Mesenchymal stem cell (in vitro differentiated cells and primary cell): ENCODE measurements at regions not wholly inside any gene's neighbourhood (a gene's known extent, or its start where the extent isn't known, plus 50 kb on each side); places are given as distances from the start of the nearest gene placed in this dataset.

Source experiments
- DNase-seq: peaks from one replicate; pipeline ENCODE4 v3.0.0-alpha.2; 2013
- H2AFZ ChIP-seq: one replicate; pipeline ENCODE4 v1.6.1; 2013; ENCODE audit warnings: low read depth, mild to moderate bottlenecking, control low read depth, inconsistent platforms, low read length, moderate library complexity
- H2AK5ac ChIP-seq: 2 replicates; pipeline ENCODE4 v1.6.1; 2013; ENCODE audit warnings: low read length, moderate library complexity, mild to moderate bottlenecking, inconsistent platforms; ENCODE audit not compliant: severe bottlenecking
- H2BK120ac ChIP-seq: one replicate; pipeline ENCODE4 v1.6.1; 2013; ENCODE audit warnings: low read depth, mild to moderate bottlenecking, inconsistent platforms, low read length, moderate library complexity
- H2BK12ac ChIP-seq, 2 experiments: one replicate each; pipeline ENCODE4 v1.6.1; 2013; ENCODE audit warnings: inconsistent platforms in 2 of 2, low read length in 2 of 2, mild to moderate bottlenecking in 2 of 2, moderate library complexity in 2 of 2, control low read depth in 1 of 2
- H2BK15ac ChIP-seq: one replicate; pipeline ENCODE4 v1.6.1; 2013; ENCODE audit warnings: mild to moderate bottlenecking, low read depth, inconsistent platforms; ENCODE audit not compliant: poor library complexity, severe bottlenecking
- H2BK5ac ChIP-seq: 2 replicates; pipeline ENCODE4 v1.6.1; 2013; ENCODE audit warnings: low read depth, mild to moderate bottlenecking, low read length, control low read depth, inconsistent platforms; ENCODE audit not compliant: poor library complexity, severe bottlenecking
- H3K14ac ChIP-seq, 2 experiments: one replicate each; pipeline ENCODE4 v1.6.1; 2013; ENCODE audit warnings: inconsistent platforms in 2 of 2, low read length in 2 of 2, control low read depth in 1 of 2, mild to moderate bottlenecking in 1 of 2, moderate library complexity in 1 of 2
- H3K18ac ChIP-seq, 2 experiments: one replicate each; pipeline ENCODE4 v1.6.1; 2013; ENCODE audit warnings: inconsistent platforms in 2 of 2, low read length in 2 of 2, control low read depth in 1 of 2, low read depth in 1 of 2, mild to moderate bottlenecking in 1 of 2
- H3K23ac ChIP-seq, 2 experiments: one replicate each; pipeline ENCODE4 v1.6.1; 2013; ENCODE audit warnings: inconsistent platforms in 2 of 2, low read length in 2 of 2, mild to moderate bottlenecking in 2 of 2, moderate library complexity in 2 of 2, control low read depth in 1 of 2
- H3K27ac ChIP-seq: 2 replicates; pipeline ENCODE4 v1.5.1; 2013; ENCODE audit warnings: mild to moderate bottlenecking, moderate library complexity, low read length, control low read depth, inconsistent platforms; ENCODE audit not compliant: poor library complexity, severe bottlenecking
- H3K27me3 ChIP-seq, 2 experiments: 2 replicates each; pipeline versions ENCODE4 v1.6.1 to v1.7.0; 2013; ENCODE audit warnings: low read length in 2 of 2, mild to moderate bottlenecking in 2 of 2, moderate library complexity in 2 of 2, control low read depth in 1 of 2, inconsistent platforms in 1 of 2; ENCODE audit not compliant: control insufficient read depth in 1 of 2, insufficient read depth in 1 of 2
- H3K36me3 ChIP-seq, 2 experiments: 2 replicates each; pipeline versions ENCODE4 v1.6.1 to v1.7.0; 2013; ENCODE audit warnings: low read length in 2 of 2, control low read depth in 1 of 2, inconsistent platforms in 1 of 2, low read depth in 1 of 2, mild to moderate bottlenecking in 1 of 2; ENCODE audit not compliant: insufficient read depth in 2 of 2, control insufficient read depth in 1 of 2
- H3K4ac ChIP-seq, 2 experiments: one replicate each; pipeline ENCODE4 v1.6.1; 2013; ENCODE audit warnings: inconsistent platforms in 2 of 2, low read length in 2 of 2, mild to moderate bottlenecking in 2 of 2, moderate library complexity in 2 of 2, control low read depth in 1 of 2, low read depth in 1 of 2
- H3K4me1 ChIP-seq: 2 replicates; pipeline ENCODE4 v1.6.1; 2013; ENCODE audit warnings: low read depth, low read length, control low read depth; ENCODE audit not compliant: control insufficient read depth, insufficient read depth
- H3K4me2 ChIP-seq: 2 replicates; pipeline ENCODE4 v1.6.1; 2013; ENCODE audit warnings: low read length, mild to moderate bottlenecking, inconsistent platforms; ENCODE audit not compliant: poor library complexity, severe bottlenecking
- H3K4me3 ChIP-seq, 2 experiments: 2 replicates each; pipeline versions ENCODE4 v1.5.1 to v1.7.0; 2013; ENCODE audit warnings: low read length in 2 of 2, mild to moderate bottlenecking in 2 of 2, control low read depth in 1 of 2, low read depth in 1 of 2; ENCODE audit not compliant: insufficient read depth in 1 of 2
- H3K79me1 ChIP-seq: replicated peaks from 2 replicates; pipeline ENCODE4 v1.6.1; 2013; ENCODE audit warnings: mild to moderate bottlenecking, control low read depth, low read length, inconsistent platforms; ENCODE audit not compliant: poor library complexity, severe bottlenecking
- H3K9ac ChIP-seq: 2 replicates; pipeline ENCODE4 v1.7.0; 2013; ENCODE audit warnings: mild to moderate bottlenecking, low read length, moderate library complexity
- H3K9me3 ChIP-seq: 2 replicates; pipeline ENCODE4 v1.7.0; 2013; ENCODE audit warnings: mild to moderate bottlenecking, low read length; ENCODE audit not compliant: control insufficient read depth
- H4K8ac ChIP-seq: one replicate; pipeline ENCODE4 v1.6.1; 2013; ENCODE audit warnings: inconsistent platforms, mild to moderate bottlenecking, low read length, moderate library complexity
- H4K91ac ChIP-seq: one replicate; pipeline ENCODE4 v1.6.1; 2013; ENCODE audit warnings: mild to moderate bottlenecking, low read length, inconsistent platforms
- WGBS: methylation state at CpG from one replicate; pipeline ENCODE4 v1.1.7; 2013; ENCODE audit warnings: mixed read lengths; 5-methylcytosine and 5-hydroxymethylcytosine counted together

GRCh38 chr3:158958873-158959272, 157.0 kb downstream of the MFSD1 start:
- no peak overlapping the region for H3K4ac ChIP-seq
- no peak overlapping the region for H2AFZ ChIP-seq
- no peak overlapping the region for H3K4me2 ChIP-seq
- no peak overlapping the region for H3K27ac ChIP-seq
- 100% methylated on average over 2 of the region's 2 CpGs for WGBS
- H3K79me1 ChIP-seq: no peaks in the 10 kb centered on the region
- H3K14ac ChIP-seq: no peak overlapping the region
- H4K91ac ChIP-seq: no peak overlapping the region
- H2BK5ac ChIP-seq: no peak overlapping the region
- H3K4me3 ChIP-seq: no peak overlapping the region
- H3K9ac ChIP-seq: no peak overlapping the region
- no peak overlapping the region for H2BK12ac ChIP-seq
- no peak overlapping the region for H3K18ac ChIP-seq
- DNase-seq: no peak
- H3K9me3 ChIP-seq: no peaks in the 10 kb centered on the region
- H3K23ac ChIP-seq: no peak overlapping the region
- no peak overlapping the region for H4K8ac ChIP-seq
- no peak overlapping the region for H2BK15ac ChIP-seq
- H2BK120ac ChIP-seq: no peak overlapping the region
- no peaks in the 10 kb centered on the region for H3K27me3 ChIP-seq
- H3K4me1 ChIP-seq: no peaks in the 10 kb centered on the region
- H3K36me3 ChIP-seq: no peaks in the 10 kb centered on the region
- no peak overlapping the region for H2AK5ac ChIP-seq

GRCh38 chr3:158961471-158961870, 159.6 kb downstream of the MFSD1 start:
- no peak overlapping the region for H3K27ac ChIP-seq
- H3K9ac ChIP-seq: no peak overlapping the region
- H2BK120ac ChIP-seq: no peak overlapping the region
- H4K8ac ChIP-seq: no peak overlapping the region
- H3K14ac ChIP-seq: no peak overlapping the region
- H4K91ac ChIP-seq: no peak overlapping the region
- H3K4ac ChIP-seq: no peak overlapping the region
- H3K27me3 ChIP-seq: no peaks in the 10 kb centered on the region
- 74% methylated on average over 4 of the region's 4 CpGs for WGBS
- no peak for DNase-seq
- no peak overlapping the region for H3K4me3 ChIP-seq
- H3K4me1 ChIP-seq: no peaks in the 10 kb centered on the region
- no peaks in the 10 kb centered on the region for H3K36me3 ChIP-seq
- no peak overlapping the region for H3K23ac ChIP-seq
- no peak overlapping the region for H2BK5ac ChIP-seq
- H3K79me1 ChIP-seq: no peaks in the 10 kb centered on the region
- H2BK15ac ChIP-seq: no peak overlapping the region
- H3K18ac ChIP-seq: no peak overlapping the region
- H3K4me2 ChIP-seq: no peak overlapping the region
- H3K9me3 ChIP-seq: no peaks in the 10 kb centered on the region
- no peak overlapping the region for H2AFZ ChIP-seq
- no peak overlapping the region for H2AK5ac ChIP-seq
- no peak overlapping the region for H2BK12ac ChIP-seq

GRCh38 chr3:158961911-158962310, 160.1 kb downstream of the MFSD1 start:
- WGBS: 89% methylated on average over 2 of the region's 3 CpGs
- H3K27ac ChIP-seq: no peak overlapping the region

DNA sequence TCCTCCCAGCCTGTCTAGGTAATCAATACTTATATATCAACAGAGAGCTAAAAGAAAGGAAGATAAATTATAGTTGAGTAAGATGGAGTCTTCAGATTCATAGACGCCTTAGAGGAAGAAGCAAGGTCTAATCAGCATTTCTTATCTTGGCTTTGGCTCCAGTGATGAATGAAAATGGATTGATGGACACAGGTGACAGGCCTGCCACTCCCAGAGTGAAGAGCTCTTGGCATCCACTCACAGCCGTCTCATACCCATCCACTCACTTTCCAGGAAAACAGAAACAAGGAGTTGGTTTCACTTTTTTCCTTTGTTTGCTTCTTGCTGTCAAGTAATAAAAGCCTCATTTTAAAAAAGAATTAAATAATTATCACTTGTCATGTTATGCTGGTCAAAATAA, 168.2 kb downstream of the MFSD1 start:
- Histone ChIP-seq H4K8ac (no peak overlapping the region), H3K4me3 (no peak overlapping the region), H2BK5ac (no peak overlapping the region), H3K18ac (no peak overlapping the region), H2AFZ (no peak overlapping the region), H3K79me1 (no peaks in the 10 kb centered on the region), H3K27ac (no peak overlapping the region), H3K14ac (no peak overlapping the region), H4K91ac (no peak overlapping the region), H3K4me2 (no peak overlapping the region), H3K9me3 (no peaks in the 10 kb centered on the region), H3K4ac (no peak overlapping the region), H2BK15ac (no peak overlapping the region), H3K27me3 (peaks cover 0 to 4% of the 10 kb centered on the region in 2 experiments), H2AK5ac (no peak overlapping the region), H3K36me3 (no peaks in the 10 kb centered on the region), H2BK12ac (no peak overlapping the region), H2BK120ac (no peak overlapping the region), H3K4me1 (no peaks in the 10 kb centered on the region), H3K23ac (no peak overlapping the region), H3K9ac (no peak overlapping the region)
- DNase-seq: no peak
- 85% methylated on average over 1 of the region's 2 CpGs for WGBS

More at GRCh38 chr3:158961911-158962310, 160.1 kb downstream of the MFSD1 start:
- DNase-seq: no peak
- no peak overlapping the region for H3K18ac ChIP-seq
- H3K14ac ChIP-seq: no peak overlapping the region
- H3K4me2 ChIP-seq: no peak overlapping the region
- H3K27me3 ChIP-seq: no peaks in the 10 kb centered on the region
- no peak overlapping the region for H3K4me3 ChIP-seq
- no peak overlapping the region for H4K8ac ChIP-seq
- H3K36me3 ChIP-seq: no peaks in the 10 kb centered on the region
- no peaks in the 10 kb centered on the region for H3K9me3 ChIP-seq
- no peak overlapping the region for H4K91ac ChIP-seq
- no peak overlapping the region for H3K9ac ChIP-seq
- H3K23ac ChIP-seq: no peak overlapping the region
- no peaks in the 10 kb centered on the region for H3K4me1 ChIP-seq
- H3K4ac ChIP-seq: no peak overlapping the region
- H2BK15ac ChIP-seq: no peak overlapping the region
- no peak overlapping the region for H2AFZ ChIP-seq
- H3K79me1 ChIP-seq: no peaks in the 10 kb centered on the region
- H2BK12ac ChIP-seq: no peak overlapping the region
- no peak overlapping the region for H2BK120ac ChIP-seq
- H2BK5ac ChIP-seq: no peak overlapping the region
- H2AK5ac ChIP-seq: no peak overlapping the region
